NCI-H1105 treated with DMSO at 0.1 percent for 48 hours (cell line): ENCODE measurements at regions not wholly inside any gene's neighbourhood (a gene's known extent, or its start where the extent isn't known, plus 50 kb on each side); places are given as distances from the start of the nearest gene placed in this dataset.
"Not testable (repeated sequence)": the region's sequence is repeated elsewhere in the genome, so short reads cannot be mapped to it uniquely, and the experiment has no call there.

Experiments used
- DNase-seq: peaks from one replicate; lab custom pipeline; 2025; lab: John Stamatoyannopoulos, UW

GRCh38 chr11:23755769-23756168 is 741.1 kb upstream of the LUZP2 start:
- DNase-seq, result no peak

- DNase-seq, result no peak
Observed at GRCh38 chr11:23759489-23759888, 737.4 kb upstream of the LUZP2 start.

GRCh38 chr11:23764286-23764685 is 732.6 kb upstream of the LUZP2 start:
- no peak for DNase-seq

- DNase-seq, result no peak
Observed at GRCh38 chr11:23765682-23766252, 731.1 kb upstream of the LUZP2 start.

- no peak for DNase-seq
Observed at GRCh38 chr11:23767576-23767975, 729.3 kb upstream of the LUZP2 start.

GRCh38 chr11:23769214-23769613 is 727.6 kb upstream of the LUZP2 start:
- no peak for DNase-seq

- no peak for DNase-seq
Observed at GRCh38 chr11:23772081-23772480, 724.8 kb upstream of the LUZP2 start.

GRCh38 chr11:23778971-23779370 is 717.9 kb upstream of the LUZP2 start:
- DNase-seq, result no peak

- no peak for DNase-seq
Observed at GRCh38 chr11:23780231-23780630, 716.6 kb upstream of the LUZP2 start.

GRCh38 chr11:23781803-23782560 is 714.9 kb upstream of the LUZP2 start:
- no peak for DNase-seq

GRCh38 chr11:23786974-23787373 is 709.9 kb upstream of the LUZP2 start:
- not testable (repeated sequence) for DNase-seq

- no peak for DNase-seq
Observed at GRCh38 chr11:23789200-23789853, 707.5 kb upstream of the LUZP2 start.

GRCh38 chr11:23789938-23790371 is 706.9 kb upstream of the LUZP2 start:
- DNase-seq, result no peak

GRCh38 chr11:23797624-23798419 is 699.0 kb upstream of the LUZP2 start:
- DNase-seq, result no peak

GRCh38 chr11:23834306-23834705 is 662.5 kb upstream of the LUZP2 start:
- not testable (repeated sequence) for DNase-seq

- no peak for DNase-seq
Observed at GRCh38 chr11:23836981-23837380, 659.9 kb upstream of the LUZP2 start.

- DNase-seq, result no peak
Observed at GRCh38 chr11:23840872-23841271, 656.0 kb upstream of the LUZP2 start.

- no peak for DNase-seq
Observed at GRCh38 chr11:23846902-23847422, 649.9 kb upstream of the LUZP2 start.

- DNase-seq, result no peak
Observed at GRCh38 chr11:23851216-23851615, 645.6 kb upstream of the LUZP2 start.

- DNase-seq, result no peak
Observed at GRCh38 chr11:23856654-23857053, 640.2 kb upstream of the LUZP2 start.

- no peak for DNase-seq
Observed at GRCh38 chr11:23859087-23859486, 637.8 kb upstream of the LUZP2 start.

- no peak for DNase-seq
Observed at GRCh38 chr11:23861615-23862014, 635.2 kb upstream of the LUZP2 start.
